Right atrium auricular region (tissue), 2 donors: ENCODE measurements at regions not wholly inside any gene's neighbourhood (a gene's known extent, or its start where the extent isn't known, plus 50 kb on each side); places are given as distances from the start of the nearest gene placed in this dataset.

ENCODE experiments used
- DNase-seq: peaks from one replicate; pipeline ENCODE4 v3.0.0-alpha.2; 2019; ENCODE audit warnings: low spot score
- H3K27ac ChIP-seq, 2 donors: fragments of 200-600 bp; sonication (generic); 1 replicate in 1 of 2; 2 replicates in 1 of 2; pipeline ENCODE4 v1.5.1; 2016 to 2019
- H3K27me3 ChIP-seq, 2 donors: fragments of 200-600 bp; sonication (generic); one replicate each; pipeline versions ENCODE4 v1.5.1 to v1.6.0; 2017 to 2019
- H3K36me3 ChIP-seq: fragments of 200-600 bp; sonication (generic); one replicate; pipeline ENCODE4 v1.5.1; 2016
- H3K4me1 ChIP-seq, 2 donors: fragments of 200-600 bp; sonication (generic); one replicate each; pipeline versions ENCODE4 v1.5.1 to v1.6.0; 2017 to 2019
- H3K4me3 ChIP-seq, 2 donors: fragments of 200-600 bp; sonication (generic); 1 replicate in 1 of 2; 2 replicates in 1 of 2; pipeline ENCODE4 v1.5.1; 2017 to 2019; ENCODE audit warnings: mild to moderate bottlenecking in 1 of 2, moderate library complexity in 1 of 2
- H3K9me3 ChIP-seq, 2 donors: fragments of 200-600 bp; sonication (generic); one replicate each; pipeline ENCODE4 v1.5.1; 2019
- TF ChIP-seq, protein P1 (sequence below), 2 donors: fragments of 200-600 bp; sonication (generic); IDR thresholded peaks; one replicate each; pipeline ENCODE4 v1.5.1; 2019; ENCODE audit warnings: antibody characterized with exemption in 2 of 2

DNA sequence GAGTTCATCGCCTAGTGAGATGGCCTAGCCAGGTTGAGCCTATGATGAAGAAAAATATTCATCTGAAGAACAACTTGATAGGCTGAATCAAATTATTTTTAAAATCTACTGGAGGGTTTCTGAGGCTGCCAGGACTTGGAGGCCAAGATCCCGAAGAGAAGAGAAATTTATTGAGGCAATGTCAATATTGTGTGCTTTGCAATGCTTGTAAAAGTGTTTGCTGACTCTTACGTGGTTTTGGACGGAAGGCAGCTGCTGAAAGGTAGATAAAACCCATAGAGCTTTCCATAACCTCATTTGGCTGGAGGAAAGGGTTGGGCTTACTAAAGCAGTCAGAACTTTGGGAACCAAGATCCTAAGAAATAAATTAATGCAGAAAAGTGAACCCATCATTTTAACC, 361.0 kb upstream of the IL12A start:
- Histone ChIP-seq H3K27ac (no peak overlapping the region), H3K4me1 (no peaks in the 10 kb centered on the region), H3K4me3 (no peak overlapping the region), H3K36me3 (no peaks in the 10 kb centered on the region), H3K27me3 (no peaks in the 10 kb centered on the region), H3K9me3 (no peaks in the 10 kb centered on the region)
- DNase-seq = no peak
- TF ChIP-seq, protein P1, sequence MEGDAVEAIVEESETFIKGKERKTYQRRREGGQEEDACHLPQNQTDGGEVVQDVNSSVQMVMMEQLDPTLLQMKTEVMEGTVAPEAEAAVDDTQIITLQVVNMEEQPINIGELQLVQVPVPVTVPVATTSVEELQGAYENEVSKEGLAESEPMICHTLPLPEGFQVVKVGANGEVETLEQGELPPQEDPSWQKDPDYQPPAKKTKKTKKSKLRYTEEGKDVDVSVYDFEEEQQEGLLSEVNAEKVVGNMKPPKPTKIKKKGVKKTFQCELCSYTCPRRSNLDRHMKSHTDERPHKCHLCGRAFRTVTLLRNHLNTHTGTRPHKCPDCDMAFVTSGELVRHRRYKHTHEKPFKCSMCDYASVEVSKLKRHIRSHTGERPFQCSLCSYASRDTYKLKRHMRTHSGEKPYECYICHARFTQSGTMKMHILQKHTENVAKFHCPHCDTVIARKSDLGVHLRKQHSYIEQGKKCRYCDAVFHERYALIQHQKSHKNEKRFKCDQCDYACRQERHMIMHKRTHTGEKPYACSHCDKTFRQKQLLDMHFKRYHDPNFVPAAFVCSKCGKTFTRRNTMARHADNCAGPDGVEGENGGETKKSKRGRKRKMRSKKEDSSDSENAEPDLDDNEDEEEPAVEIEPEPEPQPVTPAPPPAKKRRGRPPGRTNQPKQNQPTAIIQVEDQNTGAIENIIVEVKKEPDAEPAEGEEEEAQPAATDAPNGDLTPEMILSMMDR (IDR thresholded peaks at IDR 0.05) = no peak

DNA sequence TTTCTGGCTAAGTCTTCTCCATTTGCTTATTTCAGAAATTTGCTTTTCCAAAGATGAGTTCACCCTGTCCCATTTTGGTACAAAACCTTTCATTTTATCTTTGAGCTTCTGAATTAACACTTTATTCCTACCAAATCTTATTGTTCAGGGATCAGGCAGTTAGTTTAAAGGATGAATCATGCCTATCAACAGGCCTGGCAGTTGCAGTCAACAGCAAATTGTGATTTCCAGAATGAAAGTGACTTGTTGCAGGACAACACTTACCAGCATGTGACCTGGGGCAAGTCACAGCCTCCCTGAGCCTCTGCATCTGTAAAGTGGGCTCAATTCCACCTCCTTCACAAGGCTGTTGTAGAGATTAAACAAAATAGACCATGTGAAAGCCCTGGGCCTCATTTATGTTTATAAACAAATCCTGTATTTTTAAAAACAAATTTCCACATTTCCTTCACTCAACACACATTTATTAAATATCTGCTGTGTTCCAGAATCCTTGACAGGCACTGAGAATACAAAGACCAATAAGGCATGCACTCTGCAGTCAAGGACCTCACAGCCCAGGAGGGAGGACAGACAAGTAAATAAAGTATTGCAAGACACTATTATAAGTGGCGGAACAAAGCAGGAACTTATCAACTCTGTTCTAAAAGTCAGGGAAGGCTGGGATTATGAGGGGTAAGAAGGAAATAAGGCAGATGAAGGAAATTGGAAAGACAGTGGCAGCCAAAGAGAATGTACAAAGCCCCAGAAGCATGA, 359.1 kb upstream of the IL12A start:
- TF ChIP-seq, protein P1 (IDR thresholded peaks at IDR 0.05) = no peak
- Histone ChIP-seq H3K4me1 (no peaks in the 10 kb centered on the region), H3K9me3 (no peaks in the 10 kb centered on the region), H3K27ac (no peak overlapping the region), H3K36me3 (no peaks in the 10 kb centered on the region), H3K4me3 (no peak overlapping the region), H3K27me3 (no peaks in the 10 kb centered on the region)
- no peak for DNase-seq

DNA sequence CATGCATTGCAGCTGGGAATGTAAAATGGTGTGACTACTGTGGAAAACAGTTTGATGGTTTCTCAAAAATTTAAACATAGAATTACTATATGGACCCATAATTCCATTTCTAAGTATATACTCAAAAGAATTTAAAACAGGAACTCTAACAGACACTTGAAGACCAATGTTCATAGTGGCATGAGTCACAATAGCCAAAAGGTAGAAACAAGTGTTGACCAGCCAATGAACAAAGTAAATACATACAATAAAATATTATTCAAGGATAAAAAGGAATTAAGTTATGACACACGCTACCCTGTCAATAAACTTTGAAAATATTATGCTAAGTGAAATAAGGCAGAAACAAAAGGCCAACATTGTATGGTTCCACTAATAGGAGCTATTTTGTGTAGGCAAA, 357.4 kb upstream of the IL12A start:
- TF ChIP-seq, protein P1 (IDR thresholded peaks at IDR 0.05) = no peak
- no peak for DNase-seq

DNA sequence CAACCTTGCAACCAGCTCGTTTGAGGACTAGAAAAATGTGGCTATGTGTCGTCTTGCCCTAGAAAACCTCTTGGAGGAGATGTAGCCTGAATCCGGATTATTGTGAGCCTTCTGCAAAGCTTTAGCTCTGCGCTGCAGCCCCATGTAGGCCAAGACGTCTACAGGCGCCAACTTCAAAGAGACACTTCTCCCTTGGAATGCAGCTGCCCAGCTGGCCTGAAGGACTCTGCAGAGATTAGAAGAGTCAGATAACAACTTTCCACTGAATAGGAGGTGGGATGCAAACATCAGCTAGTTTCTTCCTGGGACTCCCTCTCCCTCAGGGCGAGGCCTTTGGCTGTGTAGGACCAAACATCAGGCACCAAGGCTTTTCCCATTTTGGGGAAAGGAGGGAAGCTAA, 356.5 kb upstream of the IL12A start:
- Histone ChIP-seq H3K27ac (no peak overlapping the region), H3K27me3 (no peaks in the 10 kb centered on the region), H3K4me3 (no peak overlapping the region), H3K4me1 (no peaks in the 10 kb centered on the region), H3K9me3 (no peaks in the 10 kb centered on the region), H3K36me3 (no peaks in the 10 kb centered on the region)
- TF ChIP-seq, protein P1 (IDR thresholded peaks at IDR 0.05) = no peak
- DNase-seq = no peak

More for the DNA sequence above, 357.4 kb upstream of the IL12A start:
- no peak overlapping the region for H3K4me3 ChIP-seq
- no peaks in the 10 kb centered on the region for H3K4me1 ChIP-seq
- H3K27ac ChIP-seq = no peak overlapping the region
- H3K27me3 ChIP-seq = no peaks in the 10 kb centered on the region
- H3K9me3 ChIP-seq = no peaks in the 10 kb centered on the region
- no peaks in the 10 kb centered on the region for H3K36me3 ChIP-seq

DNA sequence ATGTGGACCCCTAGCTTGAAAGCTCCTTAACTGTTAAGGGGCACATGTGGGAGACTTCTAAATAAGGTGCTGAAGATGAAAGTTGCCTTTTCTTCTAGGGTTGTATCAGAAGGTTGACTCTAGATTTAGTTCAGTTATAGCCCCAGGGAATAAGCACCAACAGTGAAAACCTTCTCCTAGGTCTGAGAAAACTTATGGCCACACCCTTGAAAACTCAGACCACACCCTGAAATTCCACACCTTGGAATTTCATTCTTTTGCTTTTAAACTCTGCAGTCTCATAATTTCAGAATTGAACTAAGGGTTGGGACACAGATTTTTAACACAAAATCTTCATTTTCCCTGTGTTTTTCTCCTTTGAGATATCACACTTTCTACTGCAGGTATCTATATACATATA, 355.8 kb upstream of the IL12A start:
- no peaks in the 10 kb centered on the region for H3K36me3 ChIP-seq

More for the DNA sequence above, 355.8 kb upstream of the IL12A start:
- Histone ChIP-seq H3K9me3 (no peaks in the 10 kb centered on the region), H3K27me3 (no peaks in the 10 kb centered on the region), H3K4me3 (no peak overlapping the region), H3K27ac (no peak overlapping the region), H3K4me1 (no peaks in the 10 kb centered on the region)
- TF ChIP-seq, protein P1 (IDR thresholded peaks at IDR 0.05) = no peak
- DNase-seq = no peak
